Kidney epithelial cell (primary cell): ENCODE measurements at regions not wholly inside any gene's neighbourhood (a gene's known extent, or its start where the extent isn't known, plus 50 kb on each side); places are given as distances from the start of the nearest gene placed in this dataset.

ENCODE experiments used
- DNase-seq: peaks from one replicate; pipeline ENCODE4 v3.0.0-alpha.2; 2010; ENCODE audit warnings: low read depth
- H3K27me3 ChIP-seq: 2 replicates; pipeline ENCODE4 v1.6.0; 2011; ENCODE audit warnings: low read length; ENCODE audit not compliant: control insufficient read depth, insufficient read depth
- H3K36me3 ChIP-seq: 2 replicates; pipeline ENCODE4 v1.5.1; 2011; ENCODE audit warnings: low read length; ENCODE audit not compliant: control insufficient read depth, insufficient read depth
- H3K4me3 ChIP-seq: 2 replicates; pipeline ENCODE4 v1.5.1; 2011; ENCODE audit warnings: low read depth, mild to moderate bottlenecking, control low read depth, low read length
- TF ChIP-seq, protein P1 (sequence below): IDR thresholded peaks from 2 replicates; pipeline ENCODE4 v1.5.1; 2011; ENCODE audit warnings: mild to moderate bottlenecking, moderate library complexity, low read length, control low read depth, inconsistent platforms; ENCODE audit not compliant: insufficient read depth, poor library complexity, severe bottlenecking

DNA sequence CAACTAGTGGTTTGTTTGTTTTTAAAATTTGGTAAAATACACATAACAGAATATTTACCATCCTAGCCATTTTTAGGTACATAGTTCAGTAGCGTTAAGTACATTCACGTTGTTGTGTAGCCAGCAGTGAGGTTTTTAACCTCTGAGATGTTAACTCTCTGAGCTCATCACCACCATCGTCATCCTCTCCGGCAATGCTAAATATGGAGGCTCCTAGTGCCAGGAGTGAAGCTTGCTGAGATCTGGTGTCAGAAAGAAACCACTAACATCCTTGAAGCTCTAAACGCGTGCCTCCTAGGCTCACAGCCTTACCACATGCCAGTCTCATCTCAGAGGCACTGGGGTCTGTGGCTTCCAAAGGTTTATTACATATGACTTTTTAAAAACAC lies 330.2 kb upstream of the B3GAT1 start:
- TF ChIP-seq, protein P1, sequence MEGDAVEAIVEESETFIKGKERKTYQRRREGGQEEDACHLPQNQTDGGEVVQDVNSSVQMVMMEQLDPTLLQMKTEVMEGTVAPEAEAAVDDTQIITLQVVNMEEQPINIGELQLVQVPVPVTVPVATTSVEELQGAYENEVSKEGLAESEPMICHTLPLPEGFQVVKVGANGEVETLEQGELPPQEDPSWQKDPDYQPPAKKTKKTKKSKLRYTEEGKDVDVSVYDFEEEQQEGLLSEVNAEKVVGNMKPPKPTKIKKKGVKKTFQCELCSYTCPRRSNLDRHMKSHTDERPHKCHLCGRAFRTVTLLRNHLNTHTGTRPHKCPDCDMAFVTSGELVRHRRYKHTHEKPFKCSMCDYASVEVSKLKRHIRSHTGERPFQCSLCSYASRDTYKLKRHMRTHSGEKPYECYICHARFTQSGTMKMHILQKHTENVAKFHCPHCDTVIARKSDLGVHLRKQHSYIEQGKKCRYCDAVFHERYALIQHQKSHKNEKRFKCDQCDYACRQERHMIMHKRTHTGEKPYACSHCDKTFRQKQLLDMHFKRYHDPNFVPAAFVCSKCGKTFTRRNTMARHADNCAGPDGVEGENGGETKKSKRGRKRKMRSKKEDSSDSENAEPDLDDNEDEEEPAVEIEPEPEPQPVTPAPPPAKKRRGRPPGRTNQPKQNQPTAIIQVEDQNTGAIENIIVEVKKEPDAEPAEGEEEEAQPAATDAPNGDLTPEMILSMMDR = no peak
- Histone ChIP-seq H3K36me3 (no peaks in the 10 kb centered on the region), H3K4me3 (no peak overlapping the region), H3K27me3 (no peaks in the 10 kb centered on the region)
- DNase-seq = no peak

DNA sequence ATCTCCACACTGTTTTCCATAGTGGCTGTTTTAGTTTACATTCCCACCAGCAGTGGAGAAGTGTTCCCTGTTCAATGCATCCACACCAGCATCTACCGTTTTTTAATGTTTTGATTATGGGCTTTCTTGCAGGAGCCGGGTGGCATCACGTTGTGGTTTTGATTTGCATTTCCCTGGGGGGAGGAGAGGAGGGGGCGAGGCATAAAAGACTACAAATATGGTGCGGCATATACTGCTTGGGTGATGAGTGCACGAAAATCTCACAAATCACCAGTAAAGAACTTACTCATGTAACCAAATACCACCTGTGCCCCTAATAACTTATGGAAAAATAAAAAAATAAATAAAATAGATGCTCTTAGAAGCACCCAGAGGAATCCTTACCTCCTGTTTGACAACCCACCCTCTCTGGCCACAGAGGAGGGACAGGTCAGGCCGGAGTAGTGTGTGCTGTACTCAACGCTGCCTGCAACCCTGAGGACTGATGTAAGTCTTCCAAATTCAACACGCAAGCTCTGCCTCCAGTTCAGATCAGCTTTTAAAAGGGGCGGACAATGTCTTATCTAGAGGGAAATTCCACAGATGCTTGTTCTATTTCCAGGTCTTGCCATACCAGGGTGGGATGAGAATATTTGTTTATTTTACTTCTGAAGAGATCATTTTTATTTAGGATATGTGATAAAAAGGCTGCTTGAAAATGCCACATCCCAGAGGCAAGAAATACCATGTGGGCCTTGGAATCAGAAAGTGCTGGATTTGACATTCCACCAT lies 329.6 kb upstream of the B3GAT1 start:
- no peak for DNase-seq
- TF ChIP-seq, protein P1 = no peak

DNA sequence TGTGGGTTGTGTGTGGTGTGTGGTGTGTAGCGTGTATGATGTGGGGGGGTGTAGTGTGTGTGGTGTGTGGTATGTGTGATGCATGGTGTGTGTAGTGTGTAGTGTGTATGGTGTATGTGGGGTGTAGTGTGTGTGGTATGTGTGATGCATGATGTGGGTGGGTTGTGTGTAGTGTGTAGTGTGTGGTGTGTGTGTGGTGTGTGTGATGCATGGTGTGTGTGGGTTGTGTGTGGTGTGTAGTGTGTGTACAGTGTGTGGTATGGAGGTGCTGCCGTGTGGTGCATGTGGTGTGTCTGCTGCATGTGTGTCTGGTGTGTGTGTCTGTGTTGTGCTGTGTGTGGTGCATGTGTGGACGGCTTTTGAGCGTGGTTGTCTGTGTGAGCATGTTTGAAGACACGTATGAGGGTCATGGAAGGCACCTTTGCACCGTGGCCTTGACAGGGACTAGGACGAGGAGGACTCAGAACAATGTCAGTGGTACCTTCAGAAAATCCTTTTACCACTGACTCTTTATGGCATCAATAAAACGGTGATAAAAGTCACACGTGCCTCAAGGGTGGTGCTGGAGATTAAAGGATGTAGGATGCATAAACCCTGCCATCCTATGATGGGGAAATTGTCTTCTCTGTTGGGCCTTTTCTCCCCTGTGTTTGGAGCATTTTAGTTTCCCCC lies 328.7 kb upstream of the B3GAT1 start:
- H3K4me3 ChIP-seq = no peak overlapping the region

More for the DNA sequence above, 329.6 kb upstream of the B3GAT1 start:
- Histone ChIP-seq H3K27me3 (no peaks in the 10 kb centered on the region), H3K36me3 (no peaks in the 10 kb centered on the region), H3K4me3 (no peak overlapping the region)

DNA sequence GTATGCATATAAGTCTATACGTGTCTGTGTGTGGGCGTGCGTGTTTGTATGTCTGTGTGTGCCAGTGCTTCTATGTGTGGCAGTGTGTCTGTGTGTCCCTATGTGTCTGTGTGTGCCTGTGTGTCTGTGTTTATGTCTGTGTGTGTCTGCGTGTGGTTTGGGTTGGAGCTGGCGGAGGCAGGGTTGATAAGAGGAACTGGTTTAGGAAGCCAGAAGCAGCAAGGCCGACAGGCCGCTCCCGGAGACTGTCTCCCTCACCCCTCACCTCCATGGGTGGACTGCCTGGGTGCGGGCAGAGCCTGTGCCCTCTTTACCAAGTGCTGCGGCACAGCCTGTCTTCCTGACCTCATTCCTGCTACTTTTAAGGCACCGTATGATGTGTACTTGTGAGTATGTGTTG lies 327.1 kb upstream of the B3GAT1 start:
- no peaks in the 10 kb centered on the region for H3K36me3 ChIP-seq
- DNase-seq = no peak

More for the DNA sequence above, 328.7 kb upstream of the B3GAT1 start:
- no peak for DNase-seq
- H3K36me3 ChIP-seq = no peaks in the 10 kb centered on the region
- TF ChIP-seq, protein P1 = no peak
- no peaks in the 10 kb centered on the region for H3K27me3 ChIP-seq

DNA sequence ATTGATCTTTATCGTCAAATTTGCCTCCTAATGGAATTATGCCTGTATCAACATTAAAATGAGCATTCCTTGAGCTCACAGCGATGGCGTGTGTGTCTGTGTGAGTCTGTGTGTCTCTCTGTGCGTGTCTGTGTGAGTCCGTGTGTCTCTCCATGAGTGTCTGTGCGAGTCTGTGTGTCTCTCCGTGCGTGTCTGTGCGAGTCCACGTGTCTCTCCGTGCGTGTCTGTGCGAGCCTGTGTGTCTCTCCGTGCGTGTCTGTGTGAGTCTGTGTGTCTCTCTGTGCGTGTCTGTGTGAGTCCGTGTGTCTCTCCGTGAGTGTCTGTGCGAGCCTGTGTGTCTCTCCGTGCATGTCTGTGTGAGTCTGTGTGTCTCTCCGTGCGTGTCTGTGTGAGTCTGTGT lies 326.5 kb upstream of the B3GAT1 start:
- Histone ChIP-seq H3K4me3 (no peak overlapping the region), H3K36me3 (no peaks in the 10 kb centered on the region), H3K27me3 (no peaks in the 10 kb centered on the region)
- DNase-seq = no peak
- TF ChIP-seq, protein P1 = no peak

More for the DNA sequence above, 327.1 kb upstream of the B3GAT1 start:
- TF ChIP-seq, protein P1 = no peak
- Histone ChIP-seq H3K27me3 (no peaks in the 10 kb centered on the region), H3K4me3 (no peak overlapping the region)
